Stomach (tissue), 4 donors: ENCODE measurements at regions not wholly inside any gene's neighbourhood (a gene's known extent, or its start where the extent isn't known, plus 50 kb on each side); places are given as distances from the start of the nearest gene placed in this dataset.

Experiments used
- CTCF ChIP-seq, 7 experiments: fragments of 450-650 bp in 4 of 7; fragments of 200-600 bp in 3 of 7; sonication (generic) in 3 of 7; IDR thresholded peaks; one replicate each; pipeline ENCODE4 v1.5.1; 2016 to 2019; ENCODE audit warnings: antibody characterized with exemption in 7 of 7, control low read depth in 2 of 7, mild to moderate bottlenecking in 1 of 7
- EP300 ChIP-seq: sonication (generic); formaldehyde crosslinking; IDR thresholded peaks from one replicate; pipeline ENCODE4 v1.6.1; 2017; ENCODE audit warnings: antibody characterized with exemption
- POLR2A ChIP-seq, 4 donors: fragments of 450-650 bp; IDR thresholded peaks; one replicate each; pipeline ENCODE4 v1.6.1; 2016; ENCODE audit warnings: antibody characterized with exemption in 4 of 4, control low read depth in 2 of 4, mild to moderate bottlenecking in 1 of 4, moderate library complexity in 1 of 4
- POLR2AphosphoS5 ChIP-seq, 3 donors: sonication (generic); formaldehyde crosslinking; IDR thresholded peaks; one replicate each; pipeline ENCODE4 v1.6.1; 2016; ENCODE audit warnings: antibody characterized with exemption in 3 of 3

DNA sequence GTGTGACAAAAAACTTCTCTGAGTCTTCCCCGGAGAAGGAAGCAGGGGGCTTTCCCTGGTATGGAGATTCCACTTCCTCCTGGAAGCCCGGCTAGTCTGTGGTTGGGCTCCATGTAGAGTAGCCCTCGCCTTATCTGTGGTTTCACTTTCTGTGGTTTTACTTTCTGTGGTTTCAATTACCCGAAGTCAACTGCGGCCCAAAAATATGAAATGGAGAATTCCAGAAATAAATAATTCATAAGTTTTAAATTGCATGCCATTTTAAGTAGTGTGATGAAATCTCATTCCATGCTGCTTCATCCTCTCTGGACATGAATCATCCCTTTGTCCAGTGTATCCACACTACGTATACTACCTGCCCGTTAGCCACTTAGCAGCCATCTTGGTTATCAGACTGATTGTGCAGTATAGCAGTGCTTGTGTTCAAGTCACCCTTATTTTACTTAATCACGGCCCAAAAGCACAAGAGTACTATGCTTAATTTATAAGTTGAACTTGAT is 275.0 kb upstream of the SESN3 start:
- TF ChIP-seq CTCF (IDR thresholded peaks at IDR 0.05) (no peak), POLR2AphosphoS5 (IDR thresholded peaks at IDR 0.05) (no peak), POLR2A (IDR thresholded peaks at IDR 0.05) (no peak), EP300 (no peak)
